ENCODE measurements at regions not wholly inside any gene's neighbourhood (a gene's known extent, or its start where the extent isn't known, plus 50 kb on each side); places are given as distances from the start of the nearest gene placed in this dataset.

- TF ChIP-seq, protein P1, sequence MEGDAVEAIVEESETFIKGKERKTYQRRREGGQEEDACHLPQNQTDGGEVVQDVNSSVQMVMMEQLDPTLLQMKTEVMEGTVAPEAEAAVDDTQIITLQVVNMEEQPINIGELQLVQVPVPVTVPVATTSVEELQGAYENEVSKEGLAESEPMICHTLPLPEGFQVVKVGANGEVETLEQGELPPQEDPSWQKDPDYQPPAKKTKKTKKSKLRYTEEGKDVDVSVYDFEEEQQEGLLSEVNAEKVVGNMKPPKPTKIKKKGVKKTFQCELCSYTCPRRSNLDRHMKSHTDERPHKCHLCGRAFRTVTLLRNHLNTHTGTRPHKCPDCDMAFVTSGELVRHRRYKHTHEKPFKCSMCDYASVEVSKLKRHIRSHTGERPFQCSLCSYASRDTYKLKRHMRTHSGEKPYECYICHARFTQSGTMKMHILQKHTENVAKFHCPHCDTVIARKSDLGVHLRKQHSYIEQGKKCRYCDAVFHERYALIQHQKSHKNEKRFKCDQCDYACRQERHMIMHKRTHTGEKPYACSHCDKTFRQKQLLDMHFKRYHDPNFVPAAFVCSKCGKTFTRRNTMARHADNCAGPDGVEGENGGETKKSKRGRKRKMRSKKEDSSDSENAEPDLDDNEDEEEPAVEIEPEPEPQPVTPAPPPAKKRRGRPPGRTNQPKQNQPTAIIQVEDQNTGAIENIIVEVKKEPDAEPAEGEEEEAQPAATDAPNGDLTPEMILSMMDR (IDR thresholded peaks at IDR 0.05; ENCODE audit: low read depth, low read length, poor library complexity, severe bottlenecking): no peak
- TF ChIP-seq EZH2phosphoT487 (IDR thresholded peaks at IDR 0.05; ENCODE audit: borderline replicate concordance, low read length): no peak
These were observed 748.6 kb downstream of the TENT5A start for GRCh38 chr6:81003894-81004293.

Measured in DOHH2 (cell line).